HepG2 (cell line): ENCODE measurements at regions not wholly inside any gene's neighbourhood (a gene's known extent, or its start where the extent isn't known, plus 50 kb on each side); places are given as distances from the start of the nearest gene placed in this dataset.

Experiments used
- ATAC-seq: fragments of 200-7000 bp; cut with Tn5 transposase; 3 replicates; pipeline ENCODE4 v1.9.1; 2020; ENCODE audit warnings: mild to moderate bottlenecking, moderate library complexity
- BruUV-seq: library from RNA; stranded (reverse); fragments of 400-500 nt; replicated peaks from 2 replicates; lab custom pipeline; 2021; lab: Mats Ljungman, UMichigan
- CTCF ChIA-PET: fragments of 300-600 bp; formaldehyde crosslinking; extraction: SDS; loops from one replicate; lab custom pipeline; 2021; ENCODE audit warnings: low total read pairs, inconsistent platforms, low intra/inter-chr PET ratio; lab: Yijun Ruan, JAX
- POLR2A ChIA-PET: fragments of 350-600 bp; sonication (Branson Sonifier 250); formaldehyde crosslinking; loops from one replicate; lab custom pipeline; 2020; ENCODE audit warnings: antibody characterized with exemption, inconsistent platforms; lab: Yijun Ruan, JAX
- DNase-seq: peaks from one replicate; pipeline ENCODE4 v3.0.0-alpha.2; 2015; ENCODE audit warnings: low spot score
- FAIRE-seq: peaks from 3 replicates; lab custom pipeline; 2011; peaks lifted over from hg19 to GRCh38; lab: Jason Lieb, UNC
- H2AFZ ChIP-seq: one replicate; pipeline ENCODE4 v1.6.1; 2011; ENCODE audit warnings: low read length, inconsistent platforms
- H3K27ac ChIP-seq: fragments of 300-600 bp; 3 replicates; pipeline ENCODE4 v1.8.0; 2011; ENCODE audit warnings: mixed run types, mild to moderate bottlenecking, mixed read lengths, low read length, inconsistent platforms; ENCODE audit not compliant: insufficient read depth; ENCODE audit errors: extremely low read length
- H3K27me3 ChIP-seq, 2 experiments: fragments of 200-600 bp in 1 of 2; 2 replicates in 1 of 2; 3 replicates in 1 of 2; pipeline versions ENCODE4 v1.6.0 to v1.8.0; 2011; ENCODE audit warnings: low read length in 2 of 2, mild to moderate bottlenecking in 2 of 2, moderate library complexity in 2 of 2, inconsistent platforms in 1 of 2; ENCODE audit not compliant: insufficient read depth in 2 of 2, control insufficient read depth in 1 of 2
- H3K36me3 ChIP-seq, 2 experiments: fragments of 200-600 bp in 1 of 2; replicated peaks in 1 of 2; 2 replicates in 1 of 2; 3 replicates in 1 of 2; pipeline versions ENCODE4 v1.5.1 to v1.8.0; 2011; ENCODE audit warnings: low read length in 2 of 2, inconsistent platforms in 1 of 2; ENCODE audit not compliant: insufficient read depth in 2 of 2, control insufficient read depth in 1 of 2
- H3K4me1 ChIP-seq: 2 replicates; pipeline ENCODE4 v1.5.1; 2012; ENCODE audit warnings: low read length, inconsistent platforms; ENCODE audit not compliant: insufficient read depth
- H3K4me2 ChIP-seq: 2 replicates; pipeline ENCODE4 v1.6.0; 2011; ENCODE audit warnings: low read depth, low read length, inconsistent platforms
- H3K4me3 ChIP-seq, 3 experiments: fragments of 200-600 bp in 1 of 3; sonication (generic), shearing (Covaris generic) in 1 of 3; replicated peaks in 1 of 3; 2 replicates each; pipeline ENCODE4 v1.5.1; 2011 to 2016; ENCODE audit warnings: low read length in 3 of 3, inconsistent platforms in 2 of 3, low read depth in 2 of 3, mild to moderate bottlenecking in 2 of 3, control low read depth in 1 of 3, mixed read lengths in 1 of 3; ENCODE audit not compliant: insufficient read depth in 1 of 3
- H3K79me2 ChIP-seq: one replicate; pipeline ENCODE4 v1.6.1; 2011; ENCODE audit warnings: low read length, inconsistent platforms; ENCODE audit not compliant: insufficient read depth
- H3K9ac ChIP-seq: 2 replicates; pipeline ENCODE4 v1.6.0; 2011; ENCODE audit warnings: mild to moderate bottlenecking, low read depth, low read length, inconsistent platforms; ENCODE audit not compliant: insufficient read depth
- H3K9me3 ChIP-seq: 2 replicates; pipeline ENCODE4 v1.5.1; 2012; ENCODE audit warnings: mild to moderate bottlenecking, low read length
- H4K20me1 ChIP-seq: 2 replicates; pipeline ENCODE4 v1.6.0; 2011; ENCODE audit warnings: inconsistent platforms, mild to moderate bottlenecking, low read length, moderate library complexity; ENCODE audit not compliant: insufficient read depth
- RFX1 ChIP-seq: fragments of 450-650 bp; IDR thresholded peaks from 2 replicates; pipeline ENCODE4 v1.6.1; 2017
- TBX3 ChIP-seq: fragments of 450-650 bp; IDR thresholded peaks from 2 replicates; pipeline ENCODE4 v1.6.1; 2017; ENCODE audit warnings: antibody characterized with exemption, mild to moderate bottlenecking, inconsistent platforms, borderline replicate concordance
- ZNF775 ChIP-seq: sonication (generic); formaldehyde crosslinking; IDR thresholded peaks from 2 replicates; pipeline ENCODE4 v1.4.0; 2020; ENCODE audit warnings: missing genetic modification reagents, mild to moderate bottlenecking, moderate library complexity, borderline replicate concordance
- ZNF850 ChIP-seq: sonication (generic); formaldehyde crosslinking; conservative IDR thresholded peaks from 2 replicates; pipeline ENCODE4 v1.9.0; 2021; ENCODE audit warnings: mild to moderate bottlenecking, missing genetic modification reagents
- WGBS: methylation state at CpG from one replicate; pipeline ENCODE4 v1.1.6; 2017; ENCODE audit warnings: low lambda C conversion rate; 5-methylcytosine and 5-hydroxymethylcytosine counted together
- in situ Hi-C: cut with HindIII; loops from 2 replicates; pipeline ENCODE4 v1.10.0; 2017; ENCODE audit warnings: low pct_unique_long_range_greater_than_20kb; ENCODE audit not compliant: extremely low pct_ligation_motif_present
- intact Hi-C: fragments of 100-400 bp; cut with micrococcal nuclease; formaldehyde crosslinking; loops from one replicate; pipeline ENCODE4 v1.10.0; 2022; ENCODE audit not compliant: unreplicated experiment
- TF ChIP-seq, protein P1 (sequence below): fragments of 450-650 bp; IDR thresholded peaks from 2 replicates; pipeline ENCODE4 v1.6.1; 2017
- TF ChIP-seq, protein P2 (sequence below): sonication (generic); formaldehyde crosslinking; IDR thresholded peaks from 2 replicates; pipeline ENCODE4 v1.9.0; 2021; ENCODE audit warnings: missing genetic modification reagents, borderline replicate concordance

DNA sequence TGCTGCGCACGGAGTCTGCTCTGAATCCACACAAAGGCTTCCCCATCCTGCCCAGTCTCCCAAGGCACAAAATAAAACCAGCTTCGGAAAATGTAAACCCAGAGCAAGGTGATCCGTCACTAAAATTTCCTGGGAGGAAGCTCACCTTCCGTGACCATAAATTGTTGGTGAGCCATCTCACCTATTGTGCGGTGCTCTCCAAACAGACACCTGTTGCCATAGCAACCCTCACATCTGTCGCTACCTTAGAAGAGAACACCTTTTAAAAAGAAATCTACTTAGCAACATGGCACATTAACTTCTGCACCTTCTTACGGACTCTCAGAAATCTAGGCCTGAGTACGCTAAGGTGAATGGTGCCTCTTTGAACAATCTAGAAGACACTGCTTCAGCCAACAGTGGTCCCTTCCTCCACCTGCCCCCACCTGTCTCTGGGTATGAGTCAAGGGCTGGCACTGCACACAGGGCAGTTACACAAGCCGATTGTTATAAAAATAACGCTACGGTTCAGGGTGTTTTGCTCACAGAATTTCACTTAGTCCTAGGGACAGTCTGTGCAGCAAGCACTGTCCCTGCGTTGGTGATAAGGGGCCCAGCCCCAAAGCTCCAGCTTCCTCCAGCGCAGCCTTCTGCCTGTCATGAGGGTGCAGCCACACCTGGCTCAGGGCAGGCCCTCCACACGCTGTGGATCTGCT is 114.9 kb upstream of the ID2 start:
- no peak for FAIRE-seq
- TF ChIP-seq RFX1 (peak; percentile 61; the same call in 1 of the 2 replicates), TBX3 (no peak), ZNF775 (CRISPR knock-in tag) (no peak), ZNF850 (CRISPR knock-in tag) (no peak)
- TF ChIP-seq, protein P1, sequence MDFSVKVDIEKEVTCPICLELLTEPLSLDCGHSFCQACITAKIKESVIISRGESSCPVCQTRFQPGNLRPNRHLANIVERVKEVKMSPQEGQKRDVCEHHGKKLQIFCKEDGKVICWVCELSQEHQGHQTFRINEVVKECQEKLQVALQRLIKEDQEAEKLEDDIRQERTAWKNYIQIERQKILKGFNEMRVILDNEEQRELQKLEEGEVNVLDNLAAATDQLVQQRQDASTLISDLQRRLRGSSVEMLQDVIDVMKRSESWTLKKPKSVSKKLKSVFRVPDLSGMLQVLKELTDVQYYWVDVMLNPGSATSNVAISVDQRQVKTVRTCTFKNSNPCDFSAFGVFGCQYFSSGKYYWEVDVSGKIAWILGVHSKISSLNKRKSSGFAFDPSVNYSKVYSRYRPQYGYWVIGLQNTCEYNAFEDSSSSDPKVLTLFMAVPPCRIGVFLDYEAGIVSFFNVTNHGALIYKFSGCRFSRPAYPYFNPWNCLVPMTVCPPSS = no peak
- TF ChIP-seq, protein P2, sequence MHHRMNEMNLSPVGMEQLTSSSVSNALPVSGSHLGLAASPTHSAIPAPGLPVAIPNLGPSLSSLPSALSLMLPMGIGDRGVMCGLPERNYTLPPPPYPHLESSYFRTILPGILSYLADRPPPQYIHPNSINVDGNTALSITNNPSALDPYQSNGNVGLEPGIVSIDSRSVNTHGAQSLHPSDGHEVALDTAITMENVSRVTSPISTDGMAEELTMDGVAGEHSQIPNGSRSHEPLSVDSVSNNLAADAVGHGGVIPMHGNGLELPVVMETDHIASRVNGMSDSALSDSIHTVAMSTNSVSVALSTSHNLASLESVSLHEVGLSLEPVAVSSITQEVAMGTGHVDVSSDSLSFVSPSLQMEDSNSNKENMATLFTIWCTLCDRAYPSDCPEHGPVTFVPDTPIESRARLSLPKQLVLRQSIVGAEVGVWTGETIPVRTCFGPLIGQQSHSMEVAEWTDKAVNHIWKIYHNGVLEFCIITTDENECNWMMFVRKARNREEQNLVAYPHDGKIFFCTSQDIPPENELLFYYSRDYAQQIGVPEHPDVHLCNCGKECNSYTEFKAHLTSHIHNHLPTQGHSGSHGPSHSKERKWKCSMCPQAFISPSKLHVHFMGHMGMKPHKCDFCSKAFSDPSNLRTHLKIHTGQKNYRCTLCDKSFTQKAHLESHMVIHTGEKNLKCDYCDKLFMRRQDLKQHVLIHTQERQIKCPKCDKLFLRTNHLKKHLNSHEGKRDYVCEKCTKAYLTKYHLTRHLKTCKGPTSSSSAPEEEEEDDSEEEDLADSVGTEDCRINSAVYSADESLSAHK (CRISPR knock-in tag) = no peak
- no TSS peak for BruUV-seq
- intact Hi-C loops (no loop called here), in situ Hi-C loops (no loop called here)
- Histone ChIP-seq H3K4me2 (no peak overlapping the region), H3K4me1 (peaks cover 10% of the 10 kb centered on the region), H4K20me1 (no peaks in the 10 kb centered on the region), H3K36me3 (no peaks in the 10 kb centered on the region), H3K9me3 (no peaks in the 10 kb centered on the region), H3K4me3 (no peak overlapping the region), H3K27ac (no peak overlapping the region), H3K79me2 (no peaks in the 10 kb centered on the region), H3K9ac (no peak overlapping the region), H2AFZ (no peak overlapping the region), H3K27me3 (peaks cover 4 to 20% of the 10 kb centered on the region in 2 experiments; a peak in 4 of 5 replicates)
- WGBS = 64% methylated on average over 15 of the region's 15 CpGs
- POLR2A ChIA-PET = no interaction called here
- DNase-seq = no peak
- CTCF ChIA-PET = no interaction called here
- no peak for ATAC-seq
